ENCODE measurements at regions not wholly inside any gene's neighbourhood (a gene's known extent, or its start where the extent isn't known, plus 50 kb on each side); places are given as distances from the start of the nearest gene placed in this dataset.

GRCh38 chr1:70840260-70840953, 207.2 kb downstream of the PTGER3 start:
- no peak for DNase-seq
- Histone ChIP-seq H3K4me1 (no peaks in the 10 kb centered on the region), H3K27me3 (no peaks in the 10 kb centered on the region), H3K9me3 (no peaks in the 10 kb centered on the region), H3K4me3 (ENCODE audit: low read depth, low read length) (no peak overlapping the region), H3K36me3 (no peaks in the 10 kb centered on the region)
- TF ChIP-seq, protein P1, sequence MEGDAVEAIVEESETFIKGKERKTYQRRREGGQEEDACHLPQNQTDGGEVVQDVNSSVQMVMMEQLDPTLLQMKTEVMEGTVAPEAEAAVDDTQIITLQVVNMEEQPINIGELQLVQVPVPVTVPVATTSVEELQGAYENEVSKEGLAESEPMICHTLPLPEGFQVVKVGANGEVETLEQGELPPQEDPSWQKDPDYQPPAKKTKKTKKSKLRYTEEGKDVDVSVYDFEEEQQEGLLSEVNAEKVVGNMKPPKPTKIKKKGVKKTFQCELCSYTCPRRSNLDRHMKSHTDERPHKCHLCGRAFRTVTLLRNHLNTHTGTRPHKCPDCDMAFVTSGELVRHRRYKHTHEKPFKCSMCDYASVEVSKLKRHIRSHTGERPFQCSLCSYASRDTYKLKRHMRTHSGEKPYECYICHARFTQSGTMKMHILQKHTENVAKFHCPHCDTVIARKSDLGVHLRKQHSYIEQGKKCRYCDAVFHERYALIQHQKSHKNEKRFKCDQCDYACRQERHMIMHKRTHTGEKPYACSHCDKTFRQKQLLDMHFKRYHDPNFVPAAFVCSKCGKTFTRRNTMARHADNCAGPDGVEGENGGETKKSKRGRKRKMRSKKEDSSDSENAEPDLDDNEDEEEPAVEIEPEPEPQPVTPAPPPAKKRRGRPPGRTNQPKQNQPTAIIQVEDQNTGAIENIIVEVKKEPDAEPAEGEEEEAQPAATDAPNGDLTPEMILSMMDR (IDR thresholded peaks at IDR 0.05; ENCODE audit: low read depth, low read length): no peak

DNA sequence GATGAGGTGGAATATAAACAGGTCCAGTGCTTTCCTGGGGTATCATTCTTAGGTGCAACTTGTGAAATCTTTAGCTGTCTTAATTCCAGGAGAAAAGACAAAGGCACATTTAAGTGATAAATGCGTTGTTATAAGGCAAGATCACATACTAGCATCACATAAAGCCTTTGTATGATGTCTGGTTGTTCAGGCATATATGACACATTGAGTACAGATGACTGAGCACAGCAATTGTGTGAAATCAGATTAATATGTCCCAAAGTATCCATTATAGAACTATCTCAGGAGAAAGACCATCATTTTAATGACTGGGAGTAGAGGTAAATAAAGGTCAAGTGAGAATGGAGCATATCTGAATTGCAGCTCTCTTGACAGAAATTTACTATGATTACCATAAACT, 205.1 kb downstream of the PTGER3 start:
- TF ChIP-seq, protein P1 (IDR thresholded peaks at IDR 0.05; ENCODE audit: low read depth, low read length): no peak
- Histone ChIP-seq H3K36me3 (no peaks in the 10 kb centered on the region), H3K4me1 (no peaks in the 10 kb centered on the region), H3K27me3 (no peaks in the 10 kb centered on the region), H3K9me3 (no peaks in the 10 kb centered on the region), H3K4me3 (ENCODE audit: low read depth, low read length) (no peak overlapping the region)
- DNase-seq: no peak

DNA sequence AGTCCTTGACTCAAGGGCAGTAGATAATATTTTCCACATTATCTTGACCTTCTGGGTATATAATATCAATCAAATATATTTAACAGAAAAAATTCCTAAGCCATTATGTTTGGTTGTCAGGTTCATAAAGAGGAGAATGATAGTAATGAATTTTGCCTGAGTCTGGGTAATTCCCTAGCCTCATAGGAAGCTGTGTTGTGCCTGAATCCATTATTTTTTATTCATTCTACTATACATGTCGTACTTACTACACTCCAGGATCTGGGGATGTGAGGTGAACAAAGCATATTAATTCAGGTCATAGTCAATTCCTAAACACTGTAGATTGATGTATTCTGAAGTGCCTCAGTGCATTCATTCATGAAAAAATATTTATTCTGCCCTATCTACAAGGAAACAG, 204.2 kb downstream of the PTGER3 start:
- no peaks in the 10 kb centered on the region for H3K4me1 ChIP-seq
- no peaks in the 10 kb centered on the region for H3K36me3 ChIP-seq
- TF ChIP-seq, protein P1 (IDR thresholded peaks at IDR 0.05; ENCODE audit: low read depth, low read length): no peak
- no peaks in the 10 kb centered on the region for H3K9me3 ChIP-seq
- H3K27me3 ChIP-seq: no peaks in the 10 kb centered on the region
- H3K4me3 ChIP-seq (ENCODE audit: low read depth, low read length): no peak overlapping the region
- no peak for DNase-seq

DNA sequence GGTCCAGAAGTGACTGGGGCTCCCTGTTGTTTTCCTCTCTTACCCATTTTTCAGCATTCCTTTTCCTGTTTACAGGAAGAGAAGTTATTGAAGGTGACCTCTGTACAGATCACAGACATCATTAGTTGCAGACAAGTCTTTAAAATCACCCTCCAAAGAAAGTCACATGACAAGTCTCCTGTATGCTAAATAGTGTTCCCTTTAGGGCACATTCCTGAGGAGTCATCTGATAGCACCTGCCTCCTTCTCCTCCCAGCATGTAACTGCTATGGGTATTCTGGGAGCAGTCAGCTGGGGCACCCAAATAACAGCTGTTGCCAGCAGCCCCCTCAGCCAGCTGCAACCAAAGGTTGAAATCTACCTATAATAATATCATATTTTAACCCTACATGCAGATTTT, 200.6 kb downstream of the PTGER3 start:
- no peak for DNase-seq
- TF ChIP-seq, protein P1 (IDR thresholded peaks at IDR 0.05; ENCODE audit: low read depth, low read length): no peak

GRCh38 chr1:70855203-70855602, 192.4 kb downstream of the PTGER3 start:
- H3K4me1 ChIP-seq: no peaks in the 10 kb centered on the region
- no peak for DNase-seq
- H3K27me3 ChIP-seq: no peaks in the 10 kb centered on the region
- TF ChIP-seq, protein P1 (IDR thresholded peaks at IDR 0.05; ENCODE audit: low read depth, low read length): no peak
- H3K9me3 ChIP-seq: no peaks in the 10 kb centered on the region
- H3K4me3 ChIP-seq (ENCODE audit: low read depth, low read length): no peak overlapping the region
- H3K36me3 ChIP-seq: no peaks in the 10 kb centered on the region

More for the DNA sequence above, 200.6 kb downstream of the PTGER3 start:
- H3K4me1 ChIP-seq: no peaks in the 10 kb centered on the region
- no peaks in the 10 kb centered on the region for H3K36me3 ChIP-seq
- no peaks in the 10 kb centered on the region for H3K9me3 ChIP-seq
- H3K4me3 ChIP-seq (ENCODE audit: low read depth, low read length): no peak overlapping the region
- no peaks in the 10 kb centered on the region for H3K27me3 ChIP-seq

GRCh38 chr1:70856201-70856600, 191.4 kb downstream of the PTGER3 start:
- H3K4me1 ChIP-seq: no peaks in the 10 kb centered on the region
- no peaks in the 10 kb centered on the region for H3K36me3 ChIP-seq
- H3K4me3 ChIP-seq (ENCODE audit: low read depth, low read length): no peak overlapping the region
- H3K27me3 ChIP-seq: no peaks in the 10 kb centered on the region
- TF ChIP-seq, protein P1 (IDR thresholded peaks at IDR 0.05; ENCODE audit: low read depth, low read length): no peak
- DNase-seq: no peak
- no peaks in the 10 kb centered on the region for H3K9me3 ChIP-seq

All from BE2C (cell line).